ENCODE measurements at regions not wholly inside any gene's neighbourhood (a gene's known extent, or its start where the extent isn't known, plus 50 kb on each side); places are given as distances from the start of the nearest gene placed in this dataset.

DNA sequence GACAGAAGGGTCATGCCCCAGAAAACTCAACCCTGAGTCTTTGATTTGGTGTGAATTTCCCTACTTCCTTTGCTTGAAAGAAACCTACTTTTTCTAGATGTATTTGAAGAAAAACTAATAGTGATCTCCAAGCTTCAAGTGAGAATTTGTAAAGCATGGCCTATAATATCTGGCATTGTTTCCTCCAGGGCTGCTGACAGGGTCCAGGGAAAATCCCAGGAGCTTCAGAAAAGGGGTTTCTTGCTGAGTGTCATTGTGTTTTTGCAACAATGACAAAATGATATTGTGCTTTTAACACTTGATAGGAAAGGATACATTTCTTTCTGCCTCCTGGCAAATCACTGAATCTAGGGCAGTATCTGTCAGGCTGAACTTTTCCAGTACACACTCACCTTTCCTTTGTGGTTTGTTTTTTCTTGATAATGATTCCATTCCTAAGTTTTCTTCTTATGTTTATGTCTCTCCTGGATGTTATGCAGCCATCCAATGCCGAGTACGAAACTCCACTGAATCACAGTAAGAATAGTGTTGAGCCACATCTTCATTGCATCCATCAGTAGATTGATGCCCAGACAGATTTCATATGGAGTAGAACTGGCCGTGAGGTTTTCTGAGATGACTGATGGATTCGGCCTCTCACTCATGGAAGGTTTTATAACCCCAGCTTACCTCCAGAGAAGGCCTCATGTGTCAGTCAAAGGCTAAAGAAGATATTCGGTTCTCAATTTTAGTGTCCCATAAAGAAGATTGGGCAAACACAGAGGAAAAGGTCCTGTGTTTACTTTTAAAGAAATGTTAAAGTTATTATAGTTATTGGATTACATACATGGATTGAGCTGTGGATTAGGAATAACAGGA is 76.9 kb upstream of the STEAP1B start:
- TF ChIP-seq, protein P1, sequence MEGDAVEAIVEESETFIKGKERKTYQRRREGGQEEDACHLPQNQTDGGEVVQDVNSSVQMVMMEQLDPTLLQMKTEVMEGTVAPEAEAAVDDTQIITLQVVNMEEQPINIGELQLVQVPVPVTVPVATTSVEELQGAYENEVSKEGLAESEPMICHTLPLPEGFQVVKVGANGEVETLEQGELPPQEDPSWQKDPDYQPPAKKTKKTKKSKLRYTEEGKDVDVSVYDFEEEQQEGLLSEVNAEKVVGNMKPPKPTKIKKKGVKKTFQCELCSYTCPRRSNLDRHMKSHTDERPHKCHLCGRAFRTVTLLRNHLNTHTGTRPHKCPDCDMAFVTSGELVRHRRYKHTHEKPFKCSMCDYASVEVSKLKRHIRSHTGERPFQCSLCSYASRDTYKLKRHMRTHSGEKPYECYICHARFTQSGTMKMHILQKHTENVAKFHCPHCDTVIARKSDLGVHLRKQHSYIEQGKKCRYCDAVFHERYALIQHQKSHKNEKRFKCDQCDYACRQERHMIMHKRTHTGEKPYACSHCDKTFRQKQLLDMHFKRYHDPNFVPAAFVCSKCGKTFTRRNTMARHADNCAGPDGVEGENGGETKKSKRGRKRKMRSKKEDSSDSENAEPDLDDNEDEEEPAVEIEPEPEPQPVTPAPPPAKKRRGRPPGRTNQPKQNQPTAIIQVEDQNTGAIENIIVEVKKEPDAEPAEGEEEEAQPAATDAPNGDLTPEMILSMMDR (IDR thresholded peaks at IDR 0.05; ENCODE audit: insufficient read depth, low read depth, low read length): no peak
- TF ChIP-seq EZH2 (IDR thresholded peaks at IDR 0.05; ENCODE audit: insufficient read depth, low read length): no peak
